ENCODE measurements at regions not wholly inside any gene's neighbourhood (a gene's known extent, or its start where the extent isn't known, plus 50 kb on each side); places are given as distances from the start of the nearest gene placed in this dataset.

- no peaks in the 10 kb centered on the region for H3K9me3 ChIP-seq (ENCODE audit: control insufficient read depth, insufficient read depth, low read length)
- H3K27me3 ChIP-seq (ENCODE audit: control insufficient read depth, insufficient read depth, low read length) = no peaks in the 10 kb centered on the region
- H3K36me3 ChIP-seq (ENCODE audit: control insufficient read depth, insufficient read depth, low read length) = no peaks in the 10 kb centered on the region
- no peak overlapping the region for H3K4me3 ChIP-seq (ENCODE audit: low read length)
- no peak overlapping the region for H3K27ac ChIP-seq (ENCODE audit: low read length)
- no peaks in the 10 kb centered on the region for H3K4me1 ChIP-seq (ENCODE audit: control insufficient read depth, insufficient read depth, low read length)
- no CpG with 5 or more reads among the region's 3 CpGs for WGBS (ENCODE audit: insufficient coverage, insufficient read length)
- no peak for DNase-seq (ENCODE audit: low read depth, low spot score)
Observed at GRCh38 chr6:102411796-102412195, 1018.3 kb downstream of the GRIK2 start.

DNA sequence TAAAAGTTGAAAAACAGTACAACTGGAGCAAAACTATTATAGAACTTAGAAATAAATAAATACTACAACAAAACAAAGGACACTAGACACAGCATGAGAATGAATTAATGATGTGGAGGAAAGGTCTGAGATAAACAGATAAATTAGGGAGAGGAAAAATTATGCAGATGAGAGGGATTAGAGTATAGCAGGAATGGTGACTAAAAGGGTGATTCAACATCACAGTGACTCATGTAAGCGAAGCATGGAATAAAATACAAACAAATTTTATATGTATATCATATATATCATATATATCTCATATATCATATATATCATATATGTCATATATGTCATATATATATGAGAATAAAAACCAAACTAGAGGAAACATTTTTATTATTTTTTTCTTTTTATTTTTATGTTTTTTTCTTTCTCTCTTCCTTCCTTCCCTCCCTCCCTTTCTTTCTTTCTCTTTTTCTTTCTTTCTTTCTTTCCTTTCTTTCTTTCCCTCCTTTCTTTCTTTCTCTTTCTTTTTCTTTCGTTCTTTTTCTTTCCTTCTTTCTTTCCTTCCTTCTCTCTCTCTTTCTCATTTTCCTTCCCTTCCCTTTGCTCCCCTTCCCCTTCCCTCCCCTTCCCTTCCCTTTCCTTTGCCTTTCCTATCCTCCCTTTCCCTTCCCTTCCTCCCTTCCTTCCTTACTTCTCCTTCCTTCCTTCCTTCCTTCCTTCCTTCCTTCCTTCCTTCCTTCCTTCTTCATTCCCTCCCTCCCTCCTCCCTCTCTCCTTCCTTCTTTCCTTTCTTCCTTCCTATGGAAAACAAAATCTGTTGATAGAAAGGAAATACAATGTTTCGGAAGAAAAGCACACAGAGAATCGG, 1014.6 kb downstream of the GRIK2 start:
- no peaks in the 10 kb centered on the region for H3K36me3 ChIP-seq (ENCODE audit: control insufficient read depth, insufficient read depth, low read length)
- WGBS (ENCODE audit: insufficient coverage, insufficient read length) = no CpG with 5 or more reads among the region's 4 CpGs
- no peaks in the 10 kb centered on the region for H3K27me3 ChIP-seq (ENCODE audit: control insufficient read depth, insufficient read depth, low read length)
- H3K9me3 ChIP-seq (ENCODE audit: control insufficient read depth, insufficient read depth, low read length) = no peaks in the 10 kb centered on the region
- no peaks in the 10 kb centered on the region for H3K4me1 ChIP-seq (ENCODE audit: control insufficient read depth, insufficient read depth, low read length)
- H3K27ac ChIP-seq (ENCODE audit: low read length) = no peak overlapping the region
- no peak overlapping the region for H3K4me3 ChIP-seq (ENCODE audit: low read length)
- DNase-seq (ENCODE audit: low read depth, low spot score) = no peak

GRCh38 chr6:102405860-102406259, 1012.4 kb downstream of the GRIK2 start:
- Histone ChIP-seq H3K4me3 (ENCODE audit: low read length) (no peak overlapping the region), H3K9me3 (ENCODE audit: control insufficient read depth, insufficient read depth, low read length) (no peaks in the 10 kb centered on the region), H3K36me3 (ENCODE audit: control insufficient read depth, insufficient read depth, low read length) (no peaks in the 10 kb centered on the region), H3K4me1 (ENCODE audit: control insufficient read depth, insufficient read depth, low read length) (no peaks in the 10 kb centered on the region), H3K27ac (ENCODE audit: low read length) (no peak overlapping the region), H3K27me3 (ENCODE audit: control insufficient read depth, insufficient read depth, low read length) (no peaks in the 10 kb centered on the region)
- no CpG with 5 or more reads among the region's 1 CpG for WGBS (ENCODE audit: insufficient coverage, insufficient read length)
- no peak for DNase-seq (ENCODE audit: low read depth, low spot score)

- H3K4me3 ChIP-seq (ENCODE audit: low read length) = no peak overlapping the region
- H3K36me3 ChIP-seq (ENCODE audit: control insufficient read depth, insufficient read depth, low read length) = no peaks in the 10 kb centered on the region
- no peak overlapping the region for H3K27ac ChIP-seq (ENCODE audit: low read length)
- H3K9me3 ChIP-seq (ENCODE audit: control insufficient read depth, insufficient read depth, low read length) = no peaks in the 10 kb centered on the region
- H3K27me3 ChIP-seq (ENCODE audit: control insufficient read depth, insufficient read depth, low read length) = no peaks in the 10 kb centered on the region
- H3K4me1 ChIP-seq (ENCODE audit: control insufficient read depth, insufficient read depth, low read length) = peaks cover 2% of the 10 kb centered on the region; the same call in 1 of the 2 replicates
- DNase-seq (ENCODE audit: low read depth, low spot score) = no peak
- no CpG with 5 or more reads among the region's 2 CpGs for WGBS (ENCODE audit: insufficient coverage, insufficient read length)
Observed at GRCh38 chr6:102402635-102403329, 1009.3 kb downstream of the GRIK2 start.

DNA sequence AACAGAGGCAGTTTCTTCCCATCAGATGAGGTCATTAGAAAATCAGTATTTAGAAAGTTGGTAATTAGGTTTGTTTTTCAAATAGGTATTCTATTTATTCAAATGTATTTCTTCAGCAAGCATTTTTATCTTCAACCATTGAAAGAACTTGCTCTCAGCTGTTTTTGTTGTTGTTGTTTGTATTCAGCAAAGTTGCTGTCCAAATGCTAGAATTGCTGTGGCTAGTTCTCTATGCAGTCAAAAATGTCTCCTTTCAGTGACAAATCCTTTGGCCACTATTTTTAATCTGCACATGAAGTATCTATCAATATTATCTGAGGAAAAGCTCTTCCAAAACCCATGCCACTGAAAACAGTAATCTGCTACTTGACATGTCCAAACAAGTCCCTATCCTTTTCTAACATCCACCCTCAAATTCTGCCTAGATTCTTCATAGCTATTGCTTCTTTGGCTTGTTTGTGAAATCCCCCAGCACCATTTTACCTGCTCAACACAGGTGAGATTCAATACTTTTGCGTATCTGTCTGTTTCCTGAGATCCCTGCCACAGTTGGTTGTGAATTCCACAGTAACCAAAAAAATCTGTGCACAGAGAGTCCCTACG, 1005.4 kb downstream of the GRIK2 start:
- WGBS (ENCODE audit: insufficient coverage, insufficient read length) = no CpG with 5 or more reads among the region's 2 CpGs
- Histone ChIP-seq H3K27me3 (ENCODE audit: control insufficient read depth, insufficient read depth, low read length) (no peaks in the 10 kb centered on the region), H3K4me3 (ENCODE audit: low read length) (no peak overlapping the region), H3K36me3 (ENCODE audit: control insufficient read depth, insufficient read depth, low read length) (no peaks in the 10 kb centered on the region), H3K4me1 (ENCODE audit: control insufficient read depth, insufficient read depth, low read length) (peaks cover 2% of the 10 kb centered on the region; the same call in 1 of the 2 replicates), H3K9me3 (ENCODE audit: control insufficient read depth, insufficient read depth, low read length) (no peaks in the 10 kb centered on the region), H3K27ac (ENCODE audit: low read length) (no peak overlapping the region)
- DNase-seq (ENCODE audit: low read depth, low spot score) = no peak

DNA sequence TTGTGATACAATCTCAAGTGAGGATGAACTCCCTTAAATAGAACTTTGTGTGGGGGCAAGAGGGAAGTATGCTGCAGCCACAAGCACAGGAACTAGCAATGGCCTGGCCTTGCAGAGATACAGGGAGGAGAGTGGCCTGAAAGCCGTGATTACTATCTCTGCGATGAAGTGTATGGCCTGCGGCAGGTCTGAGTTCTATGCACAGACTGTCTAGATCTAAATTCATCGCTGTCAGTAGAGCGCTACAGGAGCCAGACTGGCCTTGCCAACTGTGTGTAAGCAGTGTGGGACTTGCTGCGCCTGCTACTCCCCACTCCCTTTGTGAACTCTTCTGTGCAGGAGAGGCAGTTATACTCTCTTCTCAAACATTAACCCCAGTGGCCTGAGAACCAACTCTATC, 997.0 kb downstream of the GRIK2 start:
- no peaks in the 10 kb centered on the region for H3K4me1 ChIP-seq (ENCODE audit: control insufficient read depth, insufficient read depth, low read length)
- DNase-seq (ENCODE audit: low read depth, low spot score) = no peak
- H3K27me3 ChIP-seq (ENCODE audit: control insufficient read depth, insufficient read depth, low read length) = no peaks in the 10 kb centered on the region
- H3K4me3 ChIP-seq (ENCODE audit: low read length) = no peak overlapping the region
- no CpG with 5 or more reads among the region's 6 CpGs for WGBS (ENCODE audit: insufficient coverage, insufficient read length)
- H3K36me3 ChIP-seq (ENCODE audit: control insufficient read depth, insufficient read depth, low read length) = no peaks in the 10 kb centered on the region
- H3K9me3 ChIP-seq (ENCODE audit: control insufficient read depth, insufficient read depth, low read length) = no peaks in the 10 kb centered on the region
- no peak overlapping the region for H3K27ac ChIP-seq (ENCODE audit: low read length)

DNA sequence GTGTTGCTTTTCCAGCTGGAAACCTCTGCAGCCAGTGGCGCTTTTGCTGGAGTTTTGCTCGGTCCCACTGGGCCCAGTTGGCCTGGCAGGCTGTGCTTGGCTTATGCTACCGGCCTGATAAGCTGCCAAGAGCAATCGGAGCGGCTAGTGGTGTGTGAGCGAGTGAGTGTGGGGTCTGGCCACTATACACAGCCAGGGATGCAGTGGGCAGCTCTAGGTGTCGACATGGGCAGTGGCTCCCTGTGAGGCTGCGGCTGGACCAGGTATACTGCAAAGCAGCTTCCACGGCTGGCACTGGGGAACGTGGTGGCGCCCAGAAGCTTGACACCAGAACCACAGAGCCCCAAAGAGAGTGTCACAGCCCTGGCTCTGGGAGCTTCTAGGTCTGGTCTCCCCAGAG, 996.5 kb downstream of the GRIK2 start:
- no CpG with 5 or more reads among the region's 11 CpGs for WGBS (ENCODE audit: insufficient coverage, insufficient read length)
- H3K4me3 ChIP-seq (ENCODE audit: low read length) = no peak overlapping the region
- H3K27me3 ChIP-seq (ENCODE audit: control insufficient read depth, insufficient read depth, low read length) = no peaks in the 10 kb centered on the region
- no peaks in the 10 kb centered on the region for H3K36me3 ChIP-seq (ENCODE audit: control insufficient read depth, insufficient read depth, low read length)
- no peak for DNase-seq (ENCODE audit: low read depth, low spot score)
- no peaks in the 10 kb centered on the region for H3K4me1 ChIP-seq (ENCODE audit: control insufficient read depth, insufficient read depth, low read length)
- no peaks in the 10 kb centered on the region for H3K9me3 ChIP-seq (ENCODE audit: control insufficient read depth, insufficient read depth, low read length)
- no peak overlapping the region for H3K27ac ChIP-seq (ENCODE audit: low read length)

GRCh38 chr6:102387326-102388033, 994.0 kb downstream of the GRIK2 start:
- H3K27me3 ChIP-seq (ENCODE audit: control insufficient read depth, insufficient read depth, low read length) = no peaks in the 10 kb centered on the region
- no peak overlapping the region for H3K27ac ChIP-seq (ENCODE audit: low read length)
- H3K4me3 ChIP-seq (ENCODE audit: low read length) = no peak overlapping the region
- no peaks in the 10 kb centered on the region for H3K4me1 ChIP-seq (ENCODE audit: control insufficient read depth, insufficient read depth, low read length)
- no peaks in the 10 kb centered on the region for H3K9me3 ChIP-seq (ENCODE audit: control insufficient read depth, insufficient read depth, low read length)
- no peak for DNase-seq (ENCODE audit: low read depth, low spot score)
- WGBS (ENCODE audit: insufficient coverage, insufficient read length) = no CpG with 5 or more reads among the region's 2 CpGs
- H3K36me3 ChIP-seq (ENCODE audit: control insufficient read depth, insufficient read depth, low read length) = no peaks in the 10 kb centered on the region

DNA sequence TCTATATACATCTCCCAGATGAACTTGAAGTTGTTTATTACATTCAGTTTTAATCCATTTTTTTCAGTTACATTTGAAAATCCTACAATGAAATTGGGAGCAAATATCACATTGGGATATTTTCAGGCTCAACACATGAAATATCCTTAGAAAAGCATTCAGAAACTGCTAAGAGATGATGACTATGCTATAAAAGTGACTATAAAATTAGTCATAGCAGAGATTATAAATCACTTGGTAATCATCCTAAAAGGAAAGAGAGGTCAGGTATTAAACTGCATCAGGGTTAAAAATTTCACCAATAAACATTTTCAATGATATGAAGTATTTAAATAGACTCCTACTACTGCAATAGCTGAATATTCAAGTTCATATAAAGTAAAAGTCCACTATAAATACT, 987.7 kb downstream of the GRIK2 start:
- Histone ChIP-seq H3K4me3 (ENCODE audit: low read length) (no peak overlapping the region), H3K4me1 (ENCODE audit: control insufficient read depth, insufficient read depth, low read length) (no peaks in the 10 kb centered on the region), H3K9me3 (ENCODE audit: control insufficient read depth, insufficient read depth, low read length) (no peaks in the 10 kb centered on the region), H3K36me3 (ENCODE audit: control insufficient read depth, insufficient read depth, low read length) (no peaks in the 10 kb centered on the region), H3K27ac (ENCODE audit: low read length) (no peak overlapping the region), H3K27me3 (ENCODE audit: control insufficient read depth, insufficient read depth, low read length) (no peaks in the 10 kb centered on the region)
- DNase-seq (ENCODE audit: low read depth, low spot score) = no peak

DNA sequence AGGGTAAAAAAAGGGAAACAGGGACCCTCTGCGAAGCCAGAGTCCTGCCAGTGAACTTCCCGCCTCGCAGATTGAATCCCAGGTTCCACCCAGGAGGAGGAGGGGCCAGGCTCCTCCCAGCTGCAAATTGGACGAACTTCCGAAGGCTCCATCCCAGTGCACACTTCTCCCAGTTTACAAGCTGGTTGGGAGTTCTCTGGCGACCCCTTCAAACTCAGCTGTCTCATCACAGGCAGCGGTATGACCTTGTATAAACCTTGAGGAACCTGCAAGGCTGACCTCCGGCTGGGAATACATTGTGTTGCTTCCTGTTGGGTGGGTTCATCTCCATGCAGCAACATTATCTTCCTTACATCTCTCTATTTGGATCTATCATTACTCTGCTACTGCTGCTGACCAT, 962.7 kb downstream of the GRIK2 start:
- no peaks in the 10 kb centered on the region for H3K4me1 ChIP-seq (ENCODE audit: control insufficient read depth, insufficient read depth, low read length)
- no CpG with 5 or more reads among the region's 8 CpGs for WGBS (ENCODE audit: insufficient coverage, insufficient read length)
- no peak overlapping the region for H3K27ac ChIP-seq (ENCODE audit: low read length)
- DNase-seq (ENCODE audit: low read depth, low spot score) = no peak
- H3K36me3 ChIP-seq (ENCODE audit: control insufficient read depth, insufficient read depth, low read length) = no peaks in the 10 kb centered on the region
- H3K4me3 ChIP-seq (ENCODE audit: low read length) = no peak overlapping the region
- no peaks in the 10 kb centered on the region for H3K9me3 ChIP-seq (ENCODE audit: control insufficient read depth, insufficient read depth, low read length)
- H3K27me3 ChIP-seq (ENCODE audit: control insufficient read depth, insufficient read depth, low read length) = no peaks in the 10 kb centered on the region

All from iPS DF 6.9 (cell line).